IMR-90 (cell line): ENCODE measurements at regions not wholly inside any gene's neighbourhood (a gene's known extent, or its start where the extent isn't known, plus 50 kb on each side); places are given as distances from the start of the nearest gene placed in this dataset.

Source experiments
- ATAC-seq: fragments of 200-7000 bp; cut with Tn5 transposase; 2 replicates; pipeline ENCODE4 v1.9.1; 2020; ENCODE audit warnings: low read depth, mild to moderate bottlenecking, moderate library complexity
- BruUV-seq: library from RNA; stranded (reverse); fragments of 400-500 nt; replicated peaks from 2 replicates; lab custom pipeline; 2021; lab: Mats Ljungman, UMichigan
- CTCF ChIA-PET: fragments of 300-600 bp; formaldehyde crosslinking; extraction: SDS; loops from one replicate; lab custom pipeline; 2021; ENCODE audit warnings: antibody characterized with exemption; lab: Yijun Ruan, JAX
- POLR2A ChIA-PET: fragments of 300-600 bp; sonication (Branson Sonifier 250); formaldehyde crosslinking; loops from one replicate; lab custom pipeline; 2022; ENCODE audit warnings: antibody characterized with exemption; ENCODE audit not compliant: unreplicated experiment; lab: Charles Lee
- DNase-seq: peaks from one replicate; pipeline ENCODE4 v3.0.0; 2013
- H2AFZ ChIP-seq: replicated peaks from 2 replicates; pipeline ENCODE3; 2013; ENCODE audit warnings: low read length, mild to moderate bottlenecking; ENCODE audit not compliant: poor library complexity
- H2AK5ac ChIP-seq: 2 replicates; pipeline ENCODE4 v1.6.1; 2013; ENCODE audit warnings: low read depth, low read length, inconsistent platforms
- H2AK9ac ChIP-seq: replicated peaks from 2 replicates; pipeline ENCODE3; 2013; ENCODE audit warnings: mild to moderate bottlenecking, low read depth, low read length, moderate library complexity; ENCODE audit not compliant: poor library complexity
- H2BK120ac ChIP-seq: 2 replicates; pipeline ENCODE4 v1.6.1; 2013; ENCODE audit warnings: low read depth, low read length, inconsistent platforms
- H2BK15ac ChIP-seq: 3 replicates; pipeline ENCODE4 v1.6.1; 2013; ENCODE audit warnings: low read depth, low read length, inconsistent platforms
- H2BK20ac ChIP-seq: 2 replicates; pipeline ENCODE4 v1.6.1; 2013; ENCODE audit warnings: low read depth, mild to moderate bottlenecking, inconsistent platforms, low read length, moderate library complexity
- H2BK5ac ChIP-seq: 2 replicates; pipeline ENCODE4 v1.6.1; 2013; ENCODE audit warnings: mild to moderate bottlenecking, low read depth, low read length, inconsistent platforms; ENCODE audit not compliant: poor library complexity, severe bottlenecking
- H3K14ac ChIP-seq: replicated peaks from 2 replicates; pipeline ENCODE4 v1.6.1; 2013; ENCODE audit warnings: low read depth, low read length, inconsistent platforms
- H3K18ac ChIP-seq: 2 replicates; pipeline ENCODE4 v1.6.1; 2013; ENCODE audit warnings: low read depth, low read length, control low read depth
- H3K23ac ChIP-seq: 2 replicates; pipeline ENCODE4 v1.6.1; 2013; ENCODE audit warnings: low read depth, low read length, inconsistent platforms
- H3K27ac ChIP-seq: 2 replicates; pipeline ENCODE4 v1.5.1; 2013; ENCODE audit warnings: mild to moderate bottlenecking, control low read depth, low read length; ENCODE audit not compliant: insufficient read depth
- H3K27me3 ChIP-seq: 2 replicates; pipeline ENCODE4 v1.6.1; 2013; ENCODE audit warnings: low read length; ENCODE audit not compliant: control insufficient read depth, insufficient read depth
- H3K36me3 ChIP-seq: 2 replicates; pipeline ENCODE4 v1.6.1; 2013; ENCODE audit warnings: low read length, mixed read lengths; ENCODE audit not compliant: control insufficient read depth, insufficient read depth
- H3K4ac ChIP-seq: 2 replicates; pipeline ENCODE4 v1.6.1; 2013; ENCODE audit warnings: low read depth, low read length, inconsistent platforms
- H3K4me1 ChIP-seq: 2 replicates; pipeline ENCODE4 v1.6.1; 2013; ENCODE audit warnings: low read length, mixed read lengths; ENCODE audit not compliant: control insufficient read depth, insufficient read depth
- H3K4me2 ChIP-seq: 2 replicates; pipeline ENCODE4 v1.6.1; 2013; ENCODE audit warnings: low read depth, mild to moderate bottlenecking, control low read depth, low read length, moderate library complexity
- H3K4me3 ChIP-seq: 2 replicates; pipeline ENCODE4 v1.5.1; 2013; ENCODE audit warnings: low read depth, mild to moderate bottlenecking, control low read depth, low read length, moderate library complexity; ENCODE audit not compliant: insufficient read depth
- H3K56ac ChIP-seq: 2 replicates; pipeline ENCODE4 v1.6.1; 2013; ENCODE audit warnings: low read length, inconsistent platforms; ENCODE audit not compliant: insufficient read depth; ENCODE audit errors: extremely low read depth
- H3K79me1 ChIP-seq, 2 experiments: 2 replicates each; pipeline ENCODE4 v1.6.1; 2013; ENCODE audit warnings: low read length in 2 of 2, inconsistent platforms in 1 of 2, low read depth in 1 of 2
- H3K9ac ChIP-seq: 2 replicates; pipeline ENCODE4 v1.6.1; 2013; ENCODE audit warnings: low read depth, low read length, control low read depth
- H3K9me1 ChIP-seq: 2 replicates; pipeline ENCODE4 v1.6.1; 2013; ENCODE audit warnings: low read length, inconsistent platforms; ENCODE audit not compliant: insufficient read depth
- H3K9me3 ChIP-seq: 2 replicates; pipeline ENCODE4 v1.6.1; 2013; ENCODE audit warnings: low read length; ENCODE audit not compliant: control insufficient read depth, insufficient read depth
- H4K20me1 ChIP-seq: 2 replicates; pipeline ENCODE4 v1.6.1; 2013; ENCODE audit warnings: low read length, inconsistent platforms; ENCODE audit not compliant: insufficient read depth
- H4K5ac ChIP-seq: 2 replicates; pipeline ENCODE4 v1.6.1; 2013; ENCODE audit warnings: mild to moderate bottlenecking, low read depth, low read length, control low read depth
- H4K8ac ChIP-seq, 2 experiments: 2 replicates each; pipeline ENCODE4 v1.6.1; 2013; ENCODE audit warnings: low read depth in 2 of 2, low read length in 2 of 2, control low read depth in 1 of 2, inconsistent platforms in 1 of 2
- H4K91ac ChIP-seq: 2 replicates; pipeline ENCODE4 v1.6.1; 2013; ENCODE audit warnings: low read depth, low read length, inconsistent platforms; ENCODE audit not compliant: insufficient read depth
- BHLHE40 ChIP-seq: fragments of 150-350 bp; IDR thresholded peaks from 2 replicates; pipeline ENCODE4 v1.6.1; 2016; ENCODE audit warnings: mild to moderate bottlenecking, low read depth, low read length
- CEBPB ChIP-seq: IDR thresholded peaks from 2 replicates; pipeline ENCODE4 v1.6.1; 2012; ENCODE audit warnings: low read depth, low read length, improper control_type of control experiment
- CHD1 ChIP-seq: IDR thresholded peaks from 2 replicates; pipeline ENCODE4 v1.6.1; 2012; ENCODE audit warnings: low read depth, low read length, improper control_type of control experiment
- FOS ChIP-seq: fragments of 150-350 bp; IDR thresholded peaks from 2 replicates; pipeline ENCODE4 v1.6.1; 2016; ENCODE audit warnings: low read depth, low read length
- MAFK ChIP-seq: IDR thresholded peaks from 2 replicates; pipeline ENCODE4 v1.6.1; 2012; ENCODE audit warnings: low read depth, low read length, improper control_type of control experiment
- MAZ ChIP-seq: IDR thresholded peaks from 2 replicates; pipeline ENCODE4 v1.6.1; 2012; ENCODE audit warnings: low read depth, mild to moderate bottlenecking, low read length, improper control_type of control experiment, moderate library complexity, borderline replicate concordance
- MXI1 ChIP-seq: IDR thresholded peaks from 2 replicates; pipeline ENCODE4 v1.6.1; 2012; ENCODE audit warnings: low read depth, mild to moderate bottlenecking, low read length, moderate library complexity, borderline replicate concordance
- NFE2L2 ChIP-seq: fragments of 150-350 bp; IDR thresholded peaks from 2 replicates; pipeline ENCODE4 v1.6.1; 2016; ENCODE audit warnings: low read depth, mild to moderate bottlenecking, low read length
- POLR2A ChIP-seq: IDR thresholded peaks from 2 replicates; pipeline ENCODE4 v1.6.1; 2012; ENCODE audit warnings: mild to moderate bottlenecking, low read depth, low read length
- RAD21 ChIP-seq: IDR thresholded peaks from 2 replicates; pipeline ENCODE4 v1.6.1; 2012; ENCODE audit warnings: low read length, improper control_type of control experiment
- RCOR1 ChIP-seq: IDR thresholded peaks from 2 replicates; pipeline ENCODE4 v1.6.1; 2012; ENCODE audit warnings: mild to moderate bottlenecking, low read length, improper control_type of control experiment; ENCODE audit not compliant: insufficient replicate concordance
- RFX5 ChIP-seq: IDR thresholded peaks from 2 replicates; pipeline ENCODE4 v1.8.0; 2012; ENCODE audit warnings: low read depth, mild to moderate bottlenecking, low read length, moderate library complexity
- SMC3 ChIP-seq: fragments of 150-350 bp; IDR thresholded peaks from 2 replicates; pipeline ENCODE4 v1.6.1; 2016; ENCODE audit warnings: low read depth, mild to moderate bottlenecking, antibody characterized with exemption, low read length, moderate library complexity
- WGBS, 2 experiments: methylation state at CpG; one replicate each; pipeline versions ENCODE4 v1.1.5 to v1.1.7; 2013; ENCODE audit warnings: missing lambda C conversion rate in 2 of 2; ENCODE audit not compliant: insufficient read length in 1 of 2; ENCODE audit errors: extremely low coverage in 2 of 2; 5-methylcytosine and 5-hydroxymethylcytosine counted together
- dilution Hi-C: fragments of 300-500 bp; cut with HindIII; formaldehyde crosslinking; loops from one replicate; pipeline ENCODE4 v1.14.3; 2018; ENCODE audit warnings: low sequenced_read_pairs; ENCODE audit not compliant: unreplicated experiment
- in situ Hi-C: fragments of 300-500 bp; cut with MboI; formaldehyde crosslinking; loops from 3 replicates; pipeline ENCODE4 v1.14.3; 2019; ENCODE audit warnings: low sequenced_read_pairs, inconsistent platforms, mixed read lengths
- intact Hi-C: fragments of 100-400 bp; cut with micrococcal nuclease; formaldehyde crosslinking; loops from 2 replicates; pipeline ENCODE4 v1.10.0; 2022
- TF ChIP-seq, protein P1 (sequence below): fragments of 150-350 bp; IDR thresholded peaks from 2 replicates; pipeline ENCODE4 v1.6.1; 2016; ENCODE audit warnings: low read depth, mild to moderate bottlenecking, low read length, moderate library complexity, borderline replicate concordance
- TF ChIP-seq, protein P2 (sequence below): fragments of 150-350 bp; IDR thresholded peaks from 2 replicates; pipeline ENCODE4 v1.6.1; 2017; ENCODE audit warnings: mild to moderate bottlenecking, antibody characterized with exemption, low read length, low read depth
- TF ChIP-seq, protein P3 (sequence below): conservative IDR thresholded peaks from 2 replicates; pipeline ENCODE4 v1.5.1; 2012; ENCODE audit warnings: mild to moderate bottlenecking, low read depth, low read length, improper control_type of control experiment

DNA sequence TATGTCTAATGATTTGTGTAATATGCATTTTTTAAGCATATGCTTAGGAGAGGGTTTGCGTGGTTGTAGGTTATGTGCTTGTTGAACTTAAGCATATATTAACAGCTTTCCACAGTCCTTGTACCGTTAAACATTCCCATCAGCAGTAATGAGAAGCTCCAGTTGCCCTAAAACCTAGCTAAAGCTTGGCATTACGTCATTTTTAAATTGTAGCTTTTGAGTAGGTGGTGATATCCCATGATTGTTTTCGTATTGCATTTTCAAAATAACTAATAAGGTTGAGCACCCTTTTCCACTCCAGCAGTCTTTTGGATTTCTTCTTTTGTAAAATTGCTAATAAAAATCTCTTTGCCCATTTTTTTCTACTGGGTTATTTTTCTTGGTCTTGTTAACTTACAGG, 453.1 kb upstream of the GCFC2 start:
- ChIA-PET CTCF (no interaction called here), POLR2A (no interaction called here)
- Histone ChIP-seq H3K9ac (no peak overlapping the region), H3K18ac (no peak overlapping the region), H3K4ac (no peak overlapping the region), H3K23ac (no peak overlapping the region), H3K4me3 (no peak overlapping the region), H3K4me2 (no peak overlapping the region), H2BK15ac (no peak overlapping the region), H2AK5ac (no peak overlapping the region), H2AK9ac (no peak overlapping the region), H2BK20ac (no peak overlapping the region), H3K9me3 (no peaks in the 10 kb centered on the region), H3K56ac (no peak overlapping the region), H3K27me3 (no peaks in the 10 kb centered on the region), H2AFZ (no peak overlapping the region), H2BK120ac (no peak overlapping the region), H3K36me3 (no peaks in the 10 kb centered on the region), H4K20me1 (no peaks in the 10 kb centered on the region), H3K79me1 (no peaks in the 10 kb centered on the region), H4K91ac (no peak overlapping the region), H3K27ac (no peak overlapping the region), H3K14ac (no peak overlapping the region), H2BK5ac (no peak overlapping the region), H4K8ac (no peak overlapping the region), H4K5ac (no peak overlapping the region), H3K9me1 (no peaks in the 10 kb centered on the region), H3K4me1 (no peaks in the 10 kb centered on the region)
- in situ Hi-C loops = no loop called here
- DNase-seq (no peak), ATAC-seq (no peak)
- dilution Hi-C loops = no loop called here
- BruUV-seq = no TSS peak
- WGBS, 2 experiments = no CpG with 5 or more reads among the region's 4 CpGs
- TF ChIP-seq, protein P1, sequence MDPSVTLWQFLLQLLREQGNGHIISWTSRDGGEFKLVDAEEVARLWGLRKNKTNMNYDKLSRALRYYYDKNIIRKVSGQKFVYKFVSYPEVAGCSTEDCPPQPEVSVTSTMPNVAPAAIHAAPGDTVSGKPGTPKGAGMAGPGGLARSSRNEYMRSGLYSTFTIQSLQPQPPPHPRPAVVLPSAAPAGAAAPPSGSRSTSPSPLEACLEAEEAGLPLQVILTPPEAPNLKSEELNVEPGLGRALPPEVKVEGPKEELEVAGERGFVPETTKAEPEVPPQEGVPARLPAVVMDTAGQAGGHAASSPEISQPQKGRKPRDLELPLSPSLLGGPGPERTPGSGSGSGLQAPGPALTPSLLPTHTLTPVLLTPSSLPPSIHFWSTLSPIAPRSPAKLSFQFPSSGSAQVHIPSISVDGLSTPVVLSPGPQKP = no peak
- no peak for TF ChIP-seq POLR2A
- TF ChIP-seq CHD1 = no peak
- TF ChIP-seq MAZ = no peak
- no peak for TF ChIP-seq SMC3
- no peak for TF ChIP-seq MAFK
- no peak for TF ChIP-seq RFX5
- no peak for TF ChIP-seq BHLHE40
- TF ChIP-seq NFE2L2 = no peak
- no peak for TF ChIP-seq RAD21
- TF ChIP-seq MXI1 = no peak
- TF ChIP-seq, protein P2, sequence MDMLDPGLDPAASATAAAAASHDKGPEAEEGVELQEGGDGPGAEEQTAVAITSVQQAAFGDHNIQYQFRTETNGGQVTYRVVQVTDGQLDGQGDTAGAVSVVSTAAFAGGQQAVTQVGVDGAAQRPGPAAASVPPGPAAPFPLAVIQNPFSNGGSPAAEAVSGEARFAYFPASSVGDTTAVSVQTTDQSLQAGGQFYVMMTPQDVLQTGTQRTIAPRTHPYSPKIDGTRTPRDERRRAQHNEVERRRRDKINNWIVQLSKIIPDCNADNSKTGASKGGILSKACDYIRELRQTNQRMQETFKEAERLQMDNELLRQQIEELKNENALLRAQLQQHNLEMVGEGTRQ = no peak
- TF ChIP-seq, protein P3, sequence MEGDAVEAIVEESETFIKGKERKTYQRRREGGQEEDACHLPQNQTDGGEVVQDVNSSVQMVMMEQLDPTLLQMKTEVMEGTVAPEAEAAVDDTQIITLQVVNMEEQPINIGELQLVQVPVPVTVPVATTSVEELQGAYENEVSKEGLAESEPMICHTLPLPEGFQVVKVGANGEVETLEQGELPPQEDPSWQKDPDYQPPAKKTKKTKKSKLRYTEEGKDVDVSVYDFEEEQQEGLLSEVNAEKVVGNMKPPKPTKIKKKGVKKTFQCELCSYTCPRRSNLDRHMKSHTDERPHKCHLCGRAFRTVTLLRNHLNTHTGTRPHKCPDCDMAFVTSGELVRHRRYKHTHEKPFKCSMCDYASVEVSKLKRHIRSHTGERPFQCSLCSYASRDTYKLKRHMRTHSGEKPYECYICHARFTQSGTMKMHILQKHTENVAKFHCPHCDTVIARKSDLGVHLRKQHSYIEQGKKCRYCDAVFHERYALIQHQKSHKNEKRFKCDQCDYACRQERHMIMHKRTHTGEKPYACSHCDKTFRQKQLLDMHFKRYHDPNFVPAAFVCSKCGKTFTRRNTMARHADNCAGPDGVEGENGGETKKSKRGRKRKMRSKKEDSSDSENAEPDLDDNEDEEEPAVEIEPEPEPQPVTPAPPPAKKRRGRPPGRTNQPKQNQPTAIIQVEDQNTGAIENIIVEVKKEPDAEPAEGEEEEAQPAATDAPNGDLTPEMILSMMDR = no peak
- TF ChIP-seq FOS = no peak
- TF ChIP-seq RCOR1 = no peak
- no peak for TF ChIP-seq CEBPB
- intact Hi-C loops = no loop called here
